GM18508 (cell line): ENCODE measurements at regions not wholly inside any gene's neighbourhood (a gene's known extent, or its start where the extent isn't known, plus 50 kb on each side); places are given as distances from the start of the nearest gene placed in this dataset.

ENCODE experiments used
- ATAC-seq: cut with Tn5 transposase; IDR thresholded peaks from one replicate; pipeline ENCODE4 v1.9.1; 2021; ENCODE audit warnings: moderate number of reproducible peaks; ENCODE audit not compliant: insufficient read depth, unreplicated experiment

GRCh38 chr5:13569090-13569715, 375.3 kb downstream of the DNAH5 start:
- no peak for ATAC-seq

- no peak for ATAC-seq
These were observed 376.7 kb downstream of the DNAH5 start for GRCh38 chr5:13567819-13568218.

- ATAC-seq, result no peak
These were observed 377.6 kb downstream of the DNAH5 start for GRCh38 chr5:13566871-13567339.

- ATAC-seq, result no peak
These were observed 386.1 kb downstream of the DNAH5 start for GRCh38 chr5:13558408-13558807.

GRCh38 chr5:13553896-13554295, 390.6 kb downstream of the DNAH5 start:
- ATAC-seq, result no peak

GRCh38 chr5:13552361-13552760, 392.1 kb downstream of the DNAH5 start:
- no peak for ATAC-seq

GRCh38 chr5:13551645-13552044, 392.8 kb downstream of the DNAH5 start:
- ATAC-seq, result no peak

- ATAC-seq, result no peak
These were observed 404.2 kb downstream of the DNAH5 start for GRCh38 chr5:13540168-13540750.

- ATAC-seq, result no peak
These were observed 407.6 kb downstream of the DNAH5 start for GRCh38 chr5:13536933-13537332.

- ATAC-seq, result no peak
These were observed 410.7 kb downstream of the DNAH5 start for GRCh38 chr5:13533833-13534232.

GRCh38 chr5:13529300-13529699, 415.2 kb downstream of the DNAH5 start:
- no peak for ATAC-seq

- no peak for ATAC-seq
These were observed 419.6 kb downstream of the DNAH5 start for GRCh38 chr5:13524936-13525335.

- no peak for ATAC-seq
These were observed 425.4 kb downstream of the DNAH5 start for GRCh38 chr5:13519131-13519530.

GRCh38 chr5:13516195-13516594, 428.3 kb downstream of the DNAH5 start:
- no peak for ATAC-seq

- ATAC-seq, result no peak
These were observed 433.0 kb downstream of the DNAH5 start for GRCh38 chr5:13511442-13511841.

GRCh38 chr5:13510616-13511015, 433.9 kb downstream of the DNAH5 start:
- ATAC-seq, result no peak

GRCh38 chr5:13508559-13508958, 435.9 kb downstream of the DNAH5 start:
- ATAC-seq, result no peak

- no peak for ATAC-seq
These were observed 439.2 kb downstream of the DNAH5 start for GRCh38 chr5:13505326-13505725.

- no peak for ATAC-seq
These were observed 441.5 kb downstream of the DNAH5 start for GRCh38 chr5:13503017-13503416.

GRCh38 chr5:13501176-13501575, 443.3 kb downstream of the DNAH5 start:
- no peak for ATAC-seq

GRCh38 chr5:13498279-13498678, 446.2 kb downstream of the DNAH5 start:
- ATAC-seq, result no peak

- no peak for ATAC-seq
These were observed 456.1 kb downstream of the DNAH5 start for GRCh38 chr5:13488254-13488931.
